Stimulated activated naive CD8-positive, alpha-beta T cell treated with anti-CD3 and anti-CD28 coated beads, Interleukin-15, amount 100 ng/mL, for 72 hours (primary cell): ENCODE measurements at regions not wholly inside any gene's neighbourhood (a gene's known extent, or its start where the extent isn't known, plus 50 kb on each side); places are given as distances from the start of the nearest gene placed in this dataset.

Experiments
- ATAC-seq: fragments of 150-1000 bp; cut with Tn5 transposase; 2 replicates; pipeline ENCODE4 v1.10.0; 2021; ENCODE audit warnings: mild to moderate bottlenecking, moderate library complexity
- DNase-seq, 2 donors: peaks; one replicate each; pipeline ENCODE4 v3.0.0; 2021 to 2022
- H3K27ac Mint-ChIP-seq, 2 donors: one replicate each; pipeline ENCODE4 v1.8.0; 2022; ENCODE audit warnings: mild to moderate bottlenecking in 2 of 2, mixed read lengths in 2 of 2, moderate library complexity in 2 of 2
- H3K27me3 Mint-ChIP-seq: one replicate; pipeline ENCODE4 v1.8.0; 2022; ENCODE audit warnings: mixed read lengths
- H3K4me1 Mint-ChIP-seq: one replicate; pipeline ENCODE4 v1.8.0; 2022; ENCODE audit warnings: mild to moderate bottlenecking, mixed read lengths
- H3K4me3 Mint-ChIP-seq, 2 donors: one replicate each; pipeline ENCODE4 v1.8.0; 2022; ENCODE audit warnings: mild to moderate bottlenecking in 2 of 2, mixed read lengths in 2 of 2, moderate library complexity in 1 of 2
- H3K9me3 Mint-ChIP-seq, 2 donors: one replicate each; pipeline ENCODE4 v1.8.0; 2022; ENCODE audit warnings: mixed read lengths in 2 of 2

GRCh38 chr5:68389618-68390017 lies 174.1 kb downstream of the PIK3R1 start:
- H3K27me3 Mint-ChIP-seq: no peaks in the 10 kb centered on the region
- no peak for DNase-seq
- ATAC-seq: no peak
- no peak overlapping the region for H3K4me3 Mint-ChIP-seq
- no peak overlapping the region for H3K27ac Mint-ChIP-seq
- peaks cover 0 to 22% of the 10 kb centered on the region in 2 donors for H3K9me3 Mint-ChIP-seq
- peaks cover 11% of the 10 kb centered on the region for H3K4me1 Mint-ChIP-seq

DNA sequence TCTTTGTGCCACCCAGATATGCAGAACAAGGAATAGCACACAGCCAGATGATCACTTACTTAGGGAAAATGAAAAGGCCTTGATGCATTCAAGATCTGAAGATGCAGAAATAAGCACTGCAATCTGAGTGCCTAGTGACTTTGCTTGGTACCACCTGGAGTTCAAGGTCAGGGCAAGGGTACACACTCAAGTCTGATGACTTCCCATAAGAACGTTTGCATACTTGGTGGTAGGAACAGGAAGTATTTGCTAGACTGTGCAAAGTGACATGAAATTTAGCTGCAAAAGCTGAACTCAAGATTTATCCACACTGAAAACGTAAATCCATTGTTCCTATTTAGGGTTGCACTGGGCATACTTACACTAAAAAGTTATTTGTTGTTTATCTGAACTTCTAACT lies 177.1 kb downstream of the PIK3R1 start:
- Mint-ChIP-seq H3K4me3 (no peak overlapping the region), H3K27ac (no peak overlapping the region), H3K27me3 (no peaks in the 10 kb centered on the region), H3K4me1 (peaks cover 8% of the 10 kb centered on the region), H3K9me3 (peaks cover 0 to 11% of the 10 kb centered on the region in 2 donors)
- ATAC-seq (no peak), DNase-seq (no peak)

DNA sequence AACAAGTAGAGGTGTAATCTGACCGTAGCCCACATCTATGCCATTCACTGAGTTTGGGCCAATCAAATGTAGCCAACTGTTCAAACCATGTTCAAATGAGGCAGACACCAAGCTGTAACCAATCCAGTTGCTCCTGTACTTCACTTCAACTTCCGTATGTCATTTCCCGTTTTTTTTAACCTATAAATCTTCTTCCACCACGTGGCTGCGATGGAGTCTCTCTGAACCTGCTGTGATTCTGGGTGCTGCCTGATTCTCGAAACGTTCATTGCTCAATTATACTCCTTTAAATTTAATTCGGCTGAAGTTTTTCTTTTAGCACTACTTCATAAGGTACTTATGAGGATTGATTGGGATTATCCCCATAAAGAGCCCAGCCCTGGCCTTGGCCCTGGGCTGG lies 179.7 kb downstream of the PIK3R1 start:
- DNase-seq (no peak), ATAC-seq (no peak)
- H3K4me1 Mint-ChIP-seq: peaks cover 22% of the 10 kb centered on the region
- no peaks in the 10 kb centered on the region for H3K27me3 Mint-ChIP-seq
- H3K9me3 Mint-ChIP-seq: peaks cover 0 to 15% of the 10 kb centered on the region in 2 donors
- H3K4me3 Mint-ChIP-seq: no peak overlapping the region
- no peak overlapping the region for H3K27ac Mint-ChIP-seq

GRCh38 chr5:68395926-68396511 lies 180.5 kb downstream of the PIK3R1 start:
- Mint-ChIP-seq H3K4me1 (peaks cover 22% of the 10 kb centered on the region), H3K4me3 (no peak overlapping the region), H3K9me3 (peaks cover 0 to 16% of the 10 kb centered on the region in 2 donors), H3K27me3 (no peaks in the 10 kb centered on the region), H3K27ac (peak overlapping the region in 1 of 2 donors; percentile 31)
- DNase-seq (no peak), ATAC-seq (no peak)

- H3K27ac Mint-ChIP-seq: no peak overlapping the region
- no peaks in the 10 kb centered on the region for H3K27me3 Mint-ChIP-seq
- H3K4me3 Mint-ChIP-seq: no peak overlapping the region
- ATAC-seq: no peak
- H3K4me1 Mint-ChIP-seq: peaks cover 22% of the 10 kb centered on the region
- H3K9me3 Mint-ChIP-seq: peaks cover 7 to 21% of the 10 kb centered on the region in 2 donors
- no peak for DNase-seq
Measured at GRCh38 chr5:68396722-68397121, 181.2 kb downstream of the PIK3R1 start.

- peaks cover 10 to 16% of the 10 kb centered on the region in 2 donors for H3K9me3 Mint-ChIP-seq
- ATAC-seq (peak; percentile 93), DNase-seq (peak in 1 of 2 donors; percentile 58)
- peak overlapping the region; percentile 1 to 54 for H3K27ac Mint-ChIP-seq
- no peaks in the 10 kb centered on the region for H3K27me3 Mint-ChIP-seq
- no peak overlapping the region for H3K4me3 Mint-ChIP-seq
- H3K4me1 Mint-ChIP-seq: peaks cover 22% of the 10 kb centered on the region
Measured at GRCh38 chr5:68398146-68398812, 182.7 kb downstream of the PIK3R1 start.

DNA sequence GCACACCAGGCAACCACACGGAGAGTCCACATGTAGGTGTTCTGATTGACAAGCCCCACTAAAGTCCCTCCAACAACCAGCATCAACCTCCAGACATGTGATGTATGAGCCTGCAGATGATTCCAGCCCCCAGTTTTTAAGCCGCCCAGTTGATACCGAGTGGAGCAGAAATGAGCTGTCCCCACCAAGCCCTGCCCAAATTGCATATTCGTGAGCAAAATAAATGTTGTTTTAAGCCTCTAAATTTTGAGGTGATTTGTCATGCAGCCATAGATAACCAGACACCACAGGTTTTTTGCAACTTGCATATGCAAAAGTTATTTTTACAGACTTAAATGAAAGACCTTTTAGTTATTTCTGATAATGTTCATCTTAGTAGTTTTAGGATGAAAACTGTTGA lies 187.7 kb downstream of the PIK3R1 start:
- DNase-seq (no peak), ATAC-seq (no peak)
- no peak overlapping the region for H3K4me3 Mint-ChIP-seq
- peaks cover 10 to 11% of the 10 kb centered on the region in 2 donors for H3K9me3 Mint-ChIP-seq
- peaks cover 36% of the 10 kb centered on the region for H3K4me1 Mint-ChIP-seq
- H3K27me3 Mint-ChIP-seq: no peaks in the 10 kb centered on the region
- H3K27ac Mint-ChIP-seq: no peak overlapping the region

GRCh38 chr5:68404246-68404645 lies 188.7 kb downstream of the PIK3R1 start:
- H3K9me3 Mint-ChIP-seq: peaks cover 8 to 10% of the 10 kb centered on the region in 2 donors
- ATAC-seq (no peak), DNase-seq (no peak)
- no peak overlapping the region for H3K27ac Mint-ChIP-seq
- no peak overlapping the region for H3K4me3 Mint-ChIP-seq
- H3K27me3 Mint-ChIP-seq: no peaks in the 10 kb centered on the region
- H3K4me1 Mint-ChIP-seq: peaks cover 28% of the 10 kb centered on the region

GRCh38 chr5:68405026-68405684 lies 189.6 kb downstream of the PIK3R1 start:
- peaks cover 8 to 10% of the 10 kb centered on the region in 2 donors for H3K9me3 Mint-ChIP-seq
- no peak for DNase-seq
- ATAC-seq: no peak
- no peak overlapping the region for H3K4me3 Mint-ChIP-seq
- H3K27ac Mint-ChIP-seq: peak overlapping the region; percentile 38 to 70
- H3K27me3 Mint-ChIP-seq: no peaks in the 10 kb centered on the region
- peaks cover 28% of the 10 kb centered on the region for H3K4me1 Mint-ChIP-seq

GRCh38 chr5:68405784-68406743 lies 190.5 kb downstream of the PIK3R1 start:
- H3K4me1 Mint-ChIP-seq: peaks cover 28% of the 10 kb centered on the region
- H3K9me3 Mint-ChIP-seq: peaks cover 6 to 10% of the 10 kb centered on the region in 2 donors
- DNase-seq: peak; percentile 15 to 32
- no peaks in the 10 kb centered on the region for H3K27me3 Mint-ChIP-seq
- H3K27ac Mint-ChIP-seq: peak overlapping the region; percentile 34 to 97
- H3K4me3 Mint-ChIP-seq: peak overlapping the region; percentile 17 to 69
- peak; percentile 87 for ATAC-seq

DNA sequence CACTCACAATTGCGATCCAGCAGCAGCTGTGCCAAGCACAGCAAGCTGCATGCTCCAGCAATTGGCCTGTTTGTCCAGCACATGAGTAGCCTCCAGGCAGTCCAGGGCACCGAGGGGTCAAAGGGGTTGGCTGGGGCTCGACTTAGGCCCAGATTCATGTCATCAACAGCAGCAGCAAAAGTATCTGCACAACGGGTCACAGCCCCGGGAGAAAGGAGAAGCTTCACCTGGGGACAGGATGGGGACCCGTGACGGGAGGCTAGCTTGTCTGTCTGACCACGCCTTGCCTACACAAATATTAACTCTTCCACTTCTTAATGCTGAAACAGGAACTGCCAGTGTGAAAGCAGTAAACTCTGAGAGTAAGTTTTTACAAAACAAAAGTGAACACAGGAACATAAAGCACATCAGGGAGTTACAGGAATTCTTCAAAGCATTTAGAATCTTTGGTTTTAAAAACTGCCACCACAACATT lies 191.2 kb downstream of the PIK3R1 start:
- H3K27ac Mint-ChIP-seq: peak overlapping the region; percentile 63 to 97
- ATAC-seq: peak; percentile 59
- H3K9me3 Mint-ChIP-seq: peaks cover 0 to 3% of the 10 kb centered on the region in 2 donors
- no peaks in the 10 kb centered on the region for H3K27me3 Mint-ChIP-seq
- no peak for DNase-seq
- peaks cover 28% of the 10 kb centered on the region for H3K4me1 Mint-ChIP-seq
- H3K4me3 Mint-ChIP-seq: peak overlapping the region; percentile 17 to 69

GRCh38 chr5:68407311-68408239 lies 192.0 kb downstream of the PIK3R1 start:
- peak overlapping the region; percentile 63 to 97 for H3K27ac Mint-ChIP-seq
- DNase-seq (no peak), ATAC-seq (no peak)

DNA sequence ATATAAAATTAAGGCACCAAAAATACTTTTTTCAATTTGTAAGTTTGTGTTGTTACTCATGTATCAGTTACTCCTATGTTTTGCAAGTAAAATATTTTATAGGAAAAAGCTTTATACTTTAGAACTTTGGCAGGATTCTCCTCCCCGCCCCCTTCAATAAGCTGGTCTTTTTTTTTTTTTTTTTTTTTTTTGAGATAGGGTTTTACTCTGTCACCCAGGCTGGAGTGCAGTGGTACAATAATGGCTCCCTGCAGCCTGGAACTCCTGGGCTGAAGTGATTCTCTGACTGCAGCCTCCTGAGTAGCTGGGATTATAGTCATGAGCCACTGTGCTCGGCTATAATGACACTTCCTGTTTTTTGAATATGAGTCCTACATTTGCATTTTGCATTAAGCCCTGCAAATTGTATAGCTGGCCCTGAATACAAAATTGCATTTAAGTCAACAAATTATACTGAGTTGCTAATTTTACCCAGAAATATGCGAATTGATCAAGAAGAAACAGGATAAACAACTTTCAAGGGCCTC lies 192.9 kb downstream of the PIK3R1 start:
- no peaks in the 10 kb centered on the region for H3K27me3 Mint-ChIP-seq
- no peaks in the 10 kb centered on the region for H3K9me3 Mint-ChIP-seq
- ATAC-seq: no peak
- peaks cover 28% of the 10 kb centered on the region for H3K4me1 Mint-ChIP-seq
- H3K4me3 Mint-ChIP-seq: no peak overlapping the region
- no peak for DNase-seq
- H3K27ac Mint-ChIP-seq: no peak overlapping the region

More at GRCh38 chr5:68407311-68408239, 192.0 kb downstream of the PIK3R1 start:
- H3K27me3 Mint-ChIP-seq: no peaks in the 10 kb centered on the region
- H3K4me1 Mint-ChIP-seq: peaks cover 28% of the 10 kb centered on the region
- H3K4me3 Mint-ChIP-seq: peak overlapping the region; percentile 17 to 69
- H3K9me3 Mint-ChIP-seq: no peaks in the 10 kb centered on the region

GRCh38 chr5:68409259-68409658 lies 193.7 kb downstream of the PIK3R1 start:
- no peaks in the 10 kb centered on the region for H3K27me3 Mint-ChIP-seq

More at GRCh38 chr5:68409259-68409658, 193.7 kb downstream of the PIK3R1 start:
- no peaks in the 10 kb centered on the region for H3K9me3 Mint-ChIP-seq
- H3K4me3 Mint-ChIP-seq: no peak overlapping the region
- ATAC-seq: no peak
- H3K4me1 Mint-ChIP-seq: peaks cover 28% of the 10 kb centered on the region
- no peak overlapping the region for H3K27ac Mint-ChIP-seq
- no peak for DNase-seq
